ENCODE measurements at regions not wholly inside any gene's neighbourhood (a gene's known extent, or its start where the extent isn't known, plus 50 kb on each side); places are given as distances from the start of the nearest gene placed in this dataset.

- no peak for DNase-seq (ENCODE audit: low read depth, low spot score)
Observed at GRCh38 chr3:124574012-124574411, 156.2 kb upstream of the UMPS start.

- DNase-seq (ENCODE audit: low read depth, low spot score) = no peak
Observed at GRCh38 chr3:124576565-124577493, 153.4 kb upstream of the UMPS start.

- no peak for DNase-seq (ENCODE audit: low read depth, low spot score)
Observed at GRCh38 chr3:124577494-124578167, 152.6 kb upstream of the UMPS start.

DNA sequence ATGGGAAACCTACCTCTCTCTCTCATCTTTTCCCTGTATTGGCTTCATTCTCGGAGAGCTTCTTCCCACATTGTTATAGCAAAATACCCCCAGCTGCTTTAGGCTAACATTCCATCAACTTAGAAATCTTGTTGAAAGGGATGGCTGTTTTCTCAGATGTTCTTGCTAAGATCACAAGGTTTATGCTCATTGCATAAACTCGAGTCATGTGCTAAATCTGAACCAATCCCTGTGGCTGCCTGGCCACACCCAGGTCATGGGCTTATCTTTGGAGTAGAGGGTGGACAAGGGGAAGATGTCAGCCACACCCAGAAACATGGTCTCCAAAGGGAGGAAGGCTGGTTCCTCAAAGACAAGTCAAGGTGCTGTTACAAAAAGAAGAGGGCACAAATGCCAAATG is 150.6 kb upstream of the UMPS start:
- no peak for DNase-seq (ENCODE audit: low read depth, low spot score)

DNA sequence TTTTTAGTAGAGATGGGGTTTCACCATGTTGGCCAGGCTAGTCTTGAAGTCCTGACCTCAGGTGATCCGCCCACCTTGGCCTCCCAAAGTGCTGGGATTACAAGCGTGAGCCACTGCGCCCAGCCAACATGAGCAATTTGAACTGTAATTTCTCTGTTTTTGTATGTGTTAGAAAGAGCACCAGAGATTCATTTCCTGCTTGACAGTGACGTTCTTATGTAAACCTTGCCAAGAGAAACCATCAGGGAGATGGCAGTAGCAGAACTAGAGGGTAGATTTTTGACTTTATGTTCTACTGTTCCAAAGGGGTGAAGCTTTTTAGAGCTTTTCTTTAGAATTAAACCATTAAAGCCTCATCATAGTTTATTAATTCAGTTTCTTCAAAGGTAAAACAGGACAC is 148.1 kb upstream of the UMPS start:
- no peak for DNase-seq (ENCODE audit: low read depth, low spot score)

DNA sequence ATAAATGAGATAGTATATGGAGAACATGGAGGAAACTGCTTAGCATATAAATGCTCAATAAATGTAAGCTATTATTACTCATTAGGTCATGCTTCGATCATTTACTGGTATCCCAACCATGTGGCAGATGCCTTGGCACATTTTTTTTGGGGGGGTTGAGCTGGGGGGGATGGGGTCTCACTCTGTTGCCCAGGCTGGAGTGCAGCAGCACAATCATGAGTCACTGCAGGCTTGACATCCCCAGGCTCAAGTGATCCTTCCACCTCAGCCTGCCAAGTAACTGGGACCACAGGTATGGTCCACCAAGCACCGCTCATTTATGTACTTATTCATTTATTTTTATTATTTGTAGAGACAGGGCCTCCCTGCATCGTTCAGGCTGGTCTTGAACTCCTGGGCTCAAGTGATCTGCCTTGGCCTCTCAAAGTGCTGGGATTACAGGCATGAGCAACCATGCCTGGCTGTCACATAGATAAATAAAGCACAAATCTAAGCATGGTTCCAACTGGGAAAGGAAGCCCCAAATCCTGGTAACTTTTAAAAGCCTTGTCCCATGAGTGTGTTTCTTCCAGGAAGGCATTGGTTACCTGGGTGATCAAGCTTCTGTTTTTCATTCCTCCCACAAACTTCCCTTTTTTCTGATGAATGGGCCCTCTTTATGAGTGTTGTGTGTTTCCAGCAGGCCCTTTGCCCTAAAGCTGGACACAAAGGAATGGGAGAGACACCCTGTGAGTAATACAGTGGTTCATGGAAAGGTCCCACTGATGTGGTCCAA is 147.4 kb upstream of the UMPS start:
- DNase-seq (ENCODE audit: low read depth, low spot score) = no peak

DNA sequence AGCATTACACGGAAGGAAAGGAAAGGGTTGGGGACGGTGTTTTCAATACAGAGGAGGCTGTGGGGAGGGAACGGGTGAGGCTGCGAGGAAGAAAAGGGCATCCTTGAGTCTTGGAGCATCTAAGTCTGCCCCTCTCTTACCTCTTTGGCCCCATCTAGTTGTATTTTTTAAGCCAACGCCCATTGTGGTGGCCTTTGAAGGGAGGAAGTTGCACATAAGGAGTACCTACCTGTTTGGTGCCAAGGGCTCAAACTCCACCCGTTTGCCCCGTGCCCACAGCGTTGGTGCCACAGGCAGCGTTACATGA is 146.1 kb upstream of the UMPS start:
- DNase-seq (ENCODE audit: low read depth, low spot score) = no peak

- DNase-seq (ENCODE audit: low read depth, low spot score) = no peak
Observed at GRCh38 chr3:124584552-124585391, 145.5 kb upstream of the UMPS start.

GRCh38 chr3:124586126-124587052 is 143.9 kb upstream of the UMPS start:
- no peak for DNase-seq (ENCODE audit: low read depth, low spot score)

DNA sequence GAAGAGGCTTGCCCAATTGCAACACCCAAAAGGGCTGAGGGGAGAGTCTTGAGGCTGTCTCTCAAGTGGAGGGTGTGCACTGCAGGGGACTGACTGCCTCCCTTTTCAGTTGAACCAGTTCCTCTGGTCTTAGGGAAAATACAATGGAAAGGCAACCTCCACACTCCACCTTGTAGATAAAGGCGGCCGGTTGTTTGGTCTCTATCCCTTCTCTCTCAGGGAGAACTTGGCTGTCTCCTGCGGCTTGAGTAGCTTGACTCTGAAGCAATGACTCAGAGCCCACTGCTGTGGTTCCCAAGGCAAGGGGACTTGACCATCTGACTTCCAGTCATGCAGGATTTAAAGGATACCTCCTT is 143.2 kb upstream of the UMPS start:
- DNase-seq (ENCODE audit: low read depth, low spot score) = no peak

DNA sequence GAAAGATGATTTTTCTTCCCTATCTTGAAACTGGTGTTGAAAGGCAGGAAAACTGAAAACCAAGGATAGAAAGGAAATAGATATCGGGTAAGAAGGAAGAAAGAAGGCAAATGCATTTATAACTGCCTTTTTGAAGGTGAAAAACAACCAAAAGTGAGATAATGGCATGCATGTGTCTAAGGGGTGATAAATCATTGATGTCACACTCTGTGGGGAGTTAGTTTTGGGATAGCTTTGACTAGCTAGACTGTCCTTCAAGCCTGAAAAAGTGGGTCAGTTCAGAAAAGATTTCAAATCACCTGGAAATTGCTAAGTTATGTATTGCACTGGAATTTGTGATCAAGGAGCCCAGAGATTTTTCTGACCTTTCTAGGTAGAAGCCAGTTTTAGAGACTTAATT is 142.2 kb upstream of the UMPS start:
- no peak for DNase-seq (ENCODE audit: low read depth, low spot score)

DNA sequence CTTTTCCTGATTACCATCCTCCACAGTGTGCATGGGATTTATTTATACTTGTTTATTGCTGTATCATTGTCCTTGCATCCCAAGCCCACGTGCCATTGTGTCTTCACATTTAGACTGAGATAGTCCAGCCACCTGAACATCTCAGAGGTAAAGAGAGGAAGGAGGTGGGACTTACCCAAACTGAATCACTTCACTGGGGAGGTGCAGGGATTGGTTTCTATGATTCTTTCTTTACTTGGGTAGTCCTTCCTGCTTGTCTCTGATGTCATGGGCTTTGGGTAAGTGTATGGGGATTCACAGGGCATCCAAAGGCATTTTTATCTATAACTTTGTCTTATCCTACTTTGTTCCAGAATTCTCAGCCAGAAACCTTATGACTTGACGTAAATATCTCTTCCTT is 141.5 kb upstream of the UMPS start:
- no peak for DNase-seq (ENCODE audit: low read depth, low spot score)

- no peak for DNase-seq (ENCODE audit: low read depth, low spot score)
Observed at GRCh38 chr3:124591699-124592098, 138.6 kb upstream of the UMPS start.

- no peak for DNase-seq (ENCODE audit: low read depth, low spot score)
Observed at GRCh38 chr3:124592658-124593441, 137.4 kb upstream of the UMPS start.

- no peak for DNase-seq (ENCODE audit: low read depth, low spot score)
Observed at GRCh38 chr3:124593442-124593829, 136.8 kb upstream of the UMPS start.

- DNase-seq (ENCODE audit: low read depth, low spot score) = no peak
Observed at GRCh38 chr3:124594581-124594980, 135.7 kb upstream of the UMPS start.

DNA sequence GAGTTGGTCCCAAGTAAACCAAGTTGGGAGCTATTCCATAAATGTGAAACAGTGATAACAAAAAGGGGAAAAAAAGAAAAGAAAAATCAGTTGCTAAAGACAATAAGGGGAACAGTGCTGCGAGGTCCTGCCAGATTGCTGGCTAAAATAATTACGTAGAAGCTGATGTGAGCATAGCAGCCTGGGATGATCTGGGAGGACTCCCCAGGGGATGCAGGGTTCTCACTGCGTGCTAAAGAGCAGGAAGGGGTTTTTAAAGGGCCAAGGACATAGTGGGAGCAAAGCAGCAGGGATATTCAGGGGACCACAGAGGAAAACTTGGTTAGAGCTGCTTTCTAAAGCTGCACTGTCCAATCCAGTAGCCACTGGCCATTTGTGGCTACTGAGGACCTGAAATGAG is 133.0 kb upstream of the UMPS start:
- DNase-seq (ENCODE audit: low read depth, low spot score) = no peak

DNA sequence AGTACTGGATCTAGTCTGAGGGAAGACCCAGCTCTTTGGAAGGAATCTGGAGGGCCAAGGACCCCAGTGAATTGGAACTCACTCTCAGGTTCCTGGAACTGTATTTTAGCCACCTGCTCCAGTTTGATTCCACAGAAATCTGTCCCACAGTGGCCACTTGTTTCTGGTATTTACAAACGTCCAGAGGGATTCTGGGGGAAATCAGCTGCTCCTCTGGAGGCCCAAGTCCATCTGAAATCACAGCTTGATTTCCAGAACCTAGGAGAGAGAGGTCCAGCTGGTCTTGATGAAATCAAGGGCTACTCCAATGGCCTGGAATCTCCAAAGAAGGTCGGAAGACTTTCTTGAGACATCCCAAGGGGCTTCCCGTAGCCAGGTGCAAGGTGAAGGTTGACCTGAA is 132.3 kb upstream of the UMPS start:
- no peak for DNase-seq (ENCODE audit: low read depth, low spot score)

- DNase-seq (ENCODE audit: low read depth, low spot score) = no peak
Observed at GRCh38 chr3:124599147-124599765, 131.0 kb upstream of the UMPS start.

Measured in activated CD4-positive, CD25-positive, alpha-beta regulatory T cell treated with anti-CD3 and anti-CD28 coated beads, Interleukin-2, amount 50 U/mL, for 16 hours (primary cell).